Neuronal stem cell (in vitro differentiated cells): ENCODE measurements at regions not wholly inside any gene's neighbourhood (a gene's known extent, or its start where the extent isn't known, plus 50 kb on each side); places are given as distances from the start of the nearest gene placed in this dataset.

ENCODE experiments used
- DNase-seq: peaks from one replicate; pipeline ENCODE4 v3.0.0-alpha.2; 2013; ENCODE audit warnings: low spot score
- H2AFZ ChIP-seq: one replicate; pipeline ENCODE4 v1.6.1; 2013; ENCODE audit warnings: mild to moderate bottlenecking, low read length, inconsistent platforms
- H2AK5ac ChIP-seq: 2 replicates; pipeline ENCODE4 v1.6.1; 2013; ENCODE audit warnings: low read depth, mild to moderate bottlenecking, inconsistent platforms, low read length, moderate library complexity, mixed read lengths
- H2BK120ac ChIP-seq: 2 replicates; pipeline ENCODE4 v1.6.1; 2013; ENCODE audit warnings: low read depth, mild to moderate bottlenecking, inconsistent platforms, low read length, moderate library complexity, mixed read lengths
- H2BK12ac ChIP-seq: one replicate; pipeline ENCODE4 v1.6.1; 2013; ENCODE audit warnings: low read length, inconsistent platforms
- H2BK15ac ChIP-seq: 2 replicates; pipeline ENCODE4 v1.6.1; 2013; ENCODE audit warnings: mild to moderate bottlenecking, low read length, inconsistent platforms, mixed read lengths
- H2BK5ac ChIP-seq: one replicate; pipeline ENCODE4 v1.6.1; 2013; ENCODE audit warnings: inconsistent platforms, mild to moderate bottlenecking, low read length, moderate library complexity
- H3K14ac ChIP-seq: one replicate; pipeline ENCODE4 v1.6.1; 2013; ENCODE audit warnings: low read length, inconsistent platforms
- H3K18ac ChIP-seq: 2 replicates; pipeline ENCODE4 v1.6.1; 2013; ENCODE audit warnings: low read length, inconsistent platforms
- H3K23ac ChIP-seq: 2 replicates; pipeline ENCODE4 v1.6.1; 2013; ENCODE audit warnings: low read depth, mild to moderate bottlenecking, mixed read lengths, low read length, inconsistent platforms; ENCODE audit not compliant: poor library complexity
- H3K27ac ChIP-seq: replicated peaks from 3 replicates; pipeline ENCODE4 v1.5.1; 2013; ENCODE audit warnings: low read length, inconsistent platforms
- H3K27me3 ChIP-seq, 3 experiments: 2 replicates each; pipeline ENCODE4 v1.6.1; 2013; ENCODE audit warnings: low read length in 3 of 3, mild to moderate bottlenecking in 2 of 3, inconsistent platforms in 1 of 3, low read depth in 1 of 3, mixed read lengths in 1 of 3, moderate library complexity in 1 of 3; ENCODE audit not compliant: control insufficient read depth in 3 of 3, insufficient read depth in 3 of 3
- H3K36me3 ChIP-seq, 2 donors: replicated peaks in 1 of 2; 2 replicates each; pipeline ENCODE4 v1.6.1; 2013; ENCODE audit warnings: low read length in 2 of 2; ENCODE audit not compliant: control insufficient read depth in 2 of 2, insufficient read depth in 2 of 2
- H3K4ac ChIP-seq: 2 replicates; pipeline ENCODE4 v1.6.1; 2013; ENCODE audit warnings: inconsistent platforms, mild to moderate bottlenecking, low read length, moderate library complexity
- H3K4me1 ChIP-seq, 2 donors: 1 replicate in 1 of 2; 2 replicates in 1 of 2; pipeline ENCODE4 v1.6.1; 2013; ENCODE audit warnings: low read length in 2 of 2, low read depth in 1 of 2; ENCODE audit not compliant: control insufficient read depth in 2 of 2, insufficient read depth in 1 of 2
- H3K4me2 ChIP-seq: one replicate; pipeline ENCODE4 v1.6.1; 2013; ENCODE audit warnings: mild to moderate bottlenecking, low read length, inconsistent platforms; ENCODE audit not compliant: insufficient read depth, poor library complexity, severe bottlenecking
- H3K4me3 ChIP-seq, 2 donors: 2 replicates each; pipeline ENCODE4 v1.5.1; 2013; ENCODE audit warnings: low read length in 2 of 2, mild to moderate bottlenecking in 2 of 2, inconsistent platforms in 1 of 2, moderate library complexity in 1 of 2
- H3K79me1 ChIP-seq: one replicate; pipeline ENCODE4 v1.6.1; 2013; ENCODE audit warnings: low read depth, mild to moderate bottlenecking, inconsistent platforms, low read length, moderate library complexity
- H3K9ac ChIP-seq: one replicate; pipeline ENCODE4 v1.6.1; 2013; ENCODE audit warnings: mild to moderate bottlenecking, low read depth, low read length, inconsistent platforms; ENCODE audit not compliant: poor library complexity
- H3K9me3 ChIP-seq, 2 donors: replicated peaks in 1 of 2; 2 replicates each; pipeline versions ENCODE3 to v1.6.1; 2013; ENCODE audit warnings: low read length in 2 of 2, mild to moderate bottlenecking in 2 of 2, inconsistent platforms in 1 of 2, low read depth in 1 of 2, mixed read lengths in 1 of 2, moderate library complexity in 1 of 2; ENCODE audit not compliant: control insufficient read depth in 2 of 2, insufficient read depth in 1 of 2
- H4K8ac ChIP-seq: one replicate; pipeline ENCODE4 v1.6.1; 2013; ENCODE audit warnings: low read depth, mild to moderate bottlenecking, inconsistent platforms, low read length, moderate library complexity
- H4K91ac ChIP-seq: one replicate; pipeline ENCODE4 v1.6.1; 2013; ENCODE audit warnings: low read length, low read depth, mild to moderate bottlenecking, inconsistent platforms; ENCODE audit not compliant: poor library complexity
- WGBS, 2 donors: extraction: QIAGEN DNeasy Blood & Tissue Kit; methylation state at CpG; one replicate each; pipeline ENCODE4 v1.1.7; 2013; ENCODE audit warnings: missing lambda C conversion rate in 2 of 2, mixed read lengths in 1 of 2; ENCODE audit not compliant: insufficient read length in 2 of 2, insufficient replicate concordance in 1 of 2; ENCODE audit errors: extremely low coverage in 2 of 2; 5-methylcytosine and 5-hydroxymethylcytosine counted together

GRCh38 chr9:107647611-107648010, 158.0 kb upstream of the KLF4 start:
- Histone ChIP-seq H3K14ac (no peak overlapping the region), H3K4me2 (no peak overlapping the region), H2BK120ac (no peak overlapping the region), H3K79me1 (no peaks in the 10 kb centered on the region), H2BK12ac (no peak overlapping the region), H2BK15ac (no peak overlapping the region), H4K91ac (no peak overlapping the region), H3K4ac (no peak overlapping the region), H3K9me3 (no peaks in the 10 kb centered on the region), H2AK5ac (no peak overlapping the region), H4K8ac (no peak overlapping the region), H3K9ac (no peak overlapping the region), H3K4me3 (no peak overlapping the region), H3K27me3 (no peaks in the 10 kb centered on the region), H3K27ac (no peak overlapping the region), H2BK5ac (no peak overlapping the region), H3K4me1 (peaks cover 0 to 2% of the 10 kb centered on the region in 2 donors), H3K36me3 (no peaks in the 10 kb centered on the region), H3K23ac (no peak overlapping the region), H2AFZ (no peak overlapping the region), H3K18ac (no peak overlapping the region)
- no CpG with 5 or more reads among the region's 5 CpGs for WGBS, 2 donors
- DNase-seq: no peak

DNA sequence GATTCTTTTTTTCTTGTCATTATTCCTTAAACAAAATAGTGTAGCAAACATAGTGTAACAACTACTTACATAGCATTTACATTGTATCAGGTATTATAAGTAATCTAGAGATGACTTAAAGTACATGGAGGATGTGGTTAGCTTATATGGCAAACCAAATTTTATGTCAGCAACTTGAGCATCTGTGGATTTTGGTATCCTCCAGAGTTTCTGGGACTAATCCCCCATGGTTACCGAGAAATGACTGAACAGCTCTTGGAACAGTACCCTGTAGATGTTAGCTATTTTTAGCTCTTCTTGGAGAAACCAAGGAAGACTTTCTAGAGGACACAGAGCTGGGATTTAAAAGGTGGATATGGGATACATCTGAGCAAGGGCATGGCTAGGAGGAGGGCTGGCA, 157.6 kb upstream of the KLF4 start:
- H3K4ac ChIP-seq: no peak overlapping the region
- H2BK12ac ChIP-seq: no peak overlapping the region
- H2AFZ ChIP-seq: no peak overlapping the region
- no peak overlapping the region for H3K4me3 ChIP-seq
- no peak overlapping the region for H4K91ac ChIP-seq
- no peak overlapping the region for H3K9ac ChIP-seq
- no peaks in the 10 kb centered on the region for H3K27me3 ChIP-seq
- H3K4me2 ChIP-seq: no peak overlapping the region
- H3K36me3 ChIP-seq: no peaks in the 10 kb centered on the region
- H3K9me3 ChIP-seq: no peaks in the 10 kb centered on the region
- H3K27ac ChIP-seq: no peak overlapping the region
- H3K14ac ChIP-seq: no peak overlapping the region
- no peak overlapping the region for H2BK5ac ChIP-seq
- H2BK15ac ChIP-seq: no peak overlapping the region
- H3K4me1 ChIP-seq: peaks cover 0 to 2% of the 10 kb centered on the region in 2 donors
- DNase-seq: no peak
- no peak overlapping the region for H3K18ac ChIP-seq
- no CpG with 5 or more reads among the region's 1 CpG for WGBS, 2 donors
- H3K23ac ChIP-seq: no peak overlapping the region
- H2BK120ac ChIP-seq: no peak overlapping the region
- no peaks in the 10 kb centered on the region for H3K79me1 ChIP-seq
- no peak overlapping the region for H4K8ac ChIP-seq
- no peak overlapping the region for H2AK5ac ChIP-seq

DNA sequence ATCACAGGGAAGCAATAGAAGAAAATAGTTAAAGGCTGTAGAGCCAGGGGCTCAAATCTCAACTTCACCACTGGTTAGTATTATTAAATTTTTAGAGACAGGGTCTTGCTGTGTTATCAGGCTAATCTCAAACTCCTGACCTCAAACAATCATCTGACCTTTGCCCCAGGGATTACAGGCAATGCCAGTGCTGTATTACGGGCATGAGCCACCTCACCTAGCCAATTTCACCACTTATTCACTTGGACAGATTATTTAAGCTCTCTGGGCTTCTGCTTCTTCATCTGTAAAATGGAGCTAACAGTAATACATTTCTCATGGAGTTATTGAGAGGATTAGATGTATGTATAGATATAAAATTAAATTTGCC, 155.9 kb upstream of the KLF4 start:
- H3K4me3 ChIP-seq: no peak overlapping the region
- no peak overlapping the region for H3K27ac ChIP-seq

GRCh38 chr9:107644733-107645463, 155.3 kb upstream of the KLF4 start:
- no peak overlapping the region for H2AK5ac ChIP-seq
- H2BK12ac ChIP-seq: no peak overlapping the region
- no peak for DNase-seq
- H3K23ac ChIP-seq: no peak overlapping the region
- H2BK120ac ChIP-seq: no peak overlapping the region
- H3K4ac ChIP-seq: no peak overlapping the region
- no peak overlapping the region for H3K14ac ChIP-seq
- no CpG with 5 or more reads among the region's 4 CpGs for WGBS, 2 donors
- H4K8ac ChIP-seq: no peak overlapping the region
- H2AFZ ChIP-seq: no peak overlapping the region
- H3K9ac ChIP-seq: no peak overlapping the region
- no peak overlapping the region for H2BK15ac ChIP-seq
- no peaks in the 10 kb centered on the region for H3K36me3 ChIP-seq
- H2BK5ac ChIP-seq: no peak overlapping the region
- no peaks in the 10 kb centered on the region for H3K4me1 ChIP-seq
- H3K4me2 ChIP-seq: no peak overlapping the region
- H3K18ac ChIP-seq: peak overlapping the region; percentile 71
- H3K79me1 ChIP-seq: no peaks in the 10 kb centered on the region
- no peak overlapping the region for H3K27ac ChIP-seq
- peak overlapping the region in 1 of 2 donors; percentile 56 for H3K4me3 ChIP-seq
- no peaks in the 10 kb centered on the region for H3K27me3 ChIP-seq
- no peak overlapping the region for H4K91ac ChIP-seq
- H3K9me3 ChIP-seq: no peaks in the 10 kb centered on the region

More for the DNA sequence above, 155.9 kb upstream of the KLF4 start:
- Histone ChIP-seq H3K4ac (no peak overlapping the region), H3K27me3 (no peaks in the 10 kb centered on the region), H2AK5ac (no peak overlapping the region), H2BK120ac (no peak overlapping the region), H3K79me1 (no peaks in the 10 kb centered on the region), H2BK5ac (no peak overlapping the region), H3K9ac (no peak overlapping the region), H3K14ac (no peak overlapping the region), H2BK12ac (no peak overlapping the region), H4K8ac (no peak overlapping the region), H4K91ac (no peak overlapping the region), H2BK15ac (no peak overlapping the region), H3K4me2 (no peak overlapping the region), H3K18ac (no peak overlapping the region), H3K23ac (no peak overlapping the region), H2AFZ (no peak overlapping the region), H3K4me1 (peaks cover 0 to 2% of the 10 kb centered on the region in 2 donors), H3K36me3 (no peaks in the 10 kb centered on the region), H3K9me3 (no peaks in the 10 kb centered on the region)
- no peak for DNase-seq
- WGBS, 2 donors: no CpG with 5 or more reads among the region's 1 CpG
